CD14-positive monocyte (primary cell): ENCODE measurements at regions not wholly inside any gene's neighbourhood (a gene's known extent, or its start where the extent isn't known, plus 50 kb on each side); places are given as distances from the start of the nearest gene placed in this dataset.
A peak's percentile ranks its signal among the peaks of the same experiment; 100 is the strongest.

Source experiments
- DNase-seq, 3 donors: peaks; one replicate each; pipeline ENCODE4 v3.0.0-alpha.2; 2011 to 2022
- H2AFZ ChIP-seq: 2 replicates; pipeline ENCODE4 v1.6.0; 2012; ENCODE audit warnings: mild to moderate bottlenecking, low read depth, low read length, inconsistent platforms; ENCODE audit not compliant: insufficient read depth, poor library complexity, severe bottlenecking
- H3K27ac ChIP-seq, 2 donors: 1 replicate in 1 of 2; 2 replicates in 1 of 2; pipeline ENCODE4 v1.5.1; 2012 to 2013; ENCODE audit warnings: low read length in 2 of 2, control low read depth in 1 of 2, inconsistent platforms in 1 of 2, low read depth in 1 of 2, mild to moderate bottlenecking in 1 of 2
- H3K27me3 ChIP-seq, 2 donors: one replicate each; pipeline versions ENCODE4 v1.6.0 to v1.6.1; 2011 to 2013; ENCODE audit warnings: low read length in 2 of 2; ENCODE audit not compliant: control insufficient read depth in 2 of 2, insufficient read depth in 2 of 2
- H3K36me3 ChIP-seq, 2 donors: replicated peaks in 1 of 2; 1 replicate in 1 of 2; 2 replicates in 1 of 2; pipeline versions ENCODE4 v1.5.1 to v1.6.1; 2012 to 2013; ENCODE audit warnings: low read length in 2 of 2, control low read depth in 1 of 2, inconsistent platforms in 1 of 2, mild to moderate bottlenecking in 1 of 2; ENCODE audit not compliant: insufficient read depth in 2 of 2, control insufficient read depth in 1 of 2
- H3K4me1 ChIP-seq, 2 donors: 1 replicate in 1 of 2; 2 replicates in 1 of 2; pipeline versions ENCODE4 v1.5.1 to v1.6.1; 2012 to 2013; ENCODE audit warnings: low read length in 2 of 2, control low read depth in 1 of 2, inconsistent platforms in 1 of 2, mild to moderate bottlenecking in 1 of 2, moderate library complexity in 1 of 2; ENCODE audit not compliant: insufficient read depth in 2 of 2, control insufficient read depth in 1 of 2
- H3K4me2 ChIP-seq: replicated peaks from 2 replicates; pipeline ENCODE3; 2012; ENCODE audit warnings: low read length, moderate library complexity, mild to moderate bottlenecking; ENCODE audit not compliant: poor library complexity, severe bottlenecking; ENCODE audit errors: extremely low read depth
- H3K4me3 ChIP-seq, 3 experiments: fragments of 200-600 bp in 1 of 3; sonication (generic) in 1 of 3; replicated peaks in 1 of 3; 1 replicate in 2 of 3; 2 replicates in 1 of 3; pipeline ENCODE4 v1.5.1; 2011 to 2013; ENCODE audit warnings: low read length in 3 of 3, mild to moderate bottlenecking in 3 of 3, control low read depth in 2 of 3, low read depth in 2 of 3, inconsistent platforms in 1 of 3, moderate library complexity in 1 of 3
- H3K79me2 ChIP-seq: 2 replicates; pipeline ENCODE4 v1.6.0; 2012; ENCODE audit warnings: mild to moderate bottlenecking, control low read depth, inconsistent platforms, low read length, moderate library complexity; ENCODE audit not compliant: insufficient read depth
- H3K9ac ChIP-seq: 2 replicates; pipeline ENCODE4 v1.6.0; 2017; ENCODE audit warnings: low read length, mild to moderate bottlenecking; ENCODE audit not compliant: insufficient read depth, poor library complexity, severe bottlenecking
- H3K9me3 ChIP-seq, 2 donors: replicated peaks in 1 of 2; 1 replicate in 1 of 2; 2 replicates in 1 of 2; pipeline versions ENCODE4 v1.5.1 to v1.6.1; 2012 to 2013; ENCODE audit warnings: low read length in 2 of 2, control low read depth in 1 of 2; ENCODE audit not compliant: control insufficient read depth in 1 of 2, insufficient read depth in 1 of 2
- H4K20me1 ChIP-seq: 2 replicates; pipeline ENCODE4 v1.6.0; 2012; ENCODE audit warnings: mild to moderate bottlenecking, low read length, control low read depth, moderate library complexity; ENCODE audit not compliant: insufficient read depth
- H3K27ac Mint-ChIP-seq, 7 donors: one replicate each; pipeline ENCODE4 v1.8.0; 2020; ENCODE audit warnings: mild to moderate bottlenecking in 7 of 7, mixed read lengths in 7 of 7, moderate library complexity in 6 of 7, inconsistent platforms in 2 of 7
- H3K27me3 Mint-ChIP-seq, 3 donors: one replicate each; pipeline ENCODE4 v1.8.0; 2021 to 2022; ENCODE audit warnings: low read depth in 3 of 3, mild to moderate bottlenecking in 3 of 3, mixed read lengths in 3 of 3, moderate library complexity in 3 of 3, inconsistent platforms in 1 of 3
- H3K36me3 Mint-ChIP-seq, 2 donors: one replicate each; pipeline ENCODE4 v1.8.0; 2020; ENCODE audit warnings: mixed read lengths in 2 of 2, inconsistent platforms in 1 of 2, mild to moderate bottlenecking in 1 of 2
- H3K4me1 Mint-ChIP-seq: one replicate; pipeline ENCODE4 v1.8.0; 2020; ENCODE audit warnings: mild to moderate bottlenecking, mixed read lengths
- H3K4me3 Mint-ChIP-seq, 2 donors: one replicate each; pipeline ENCODE4 v1.8.0; 2020; ENCODE audit warnings: mild to moderate bottlenecking in 2 of 2, mixed read lengths in 2 of 2, moderate library complexity in 1 of 2
- H3K9me3 Mint-ChIP-seq, 7 donors: one replicate each; pipeline ENCODE4 v1.8.0; 2020 to 2022; ENCODE audit warnings: mixed read lengths in 7 of 7, mild to moderate bottlenecking in 6 of 7, moderate library complexity in 6 of 7, inconsistent platforms in 2 of 7
- CTCF ChIP-seq: fragments of 200-600 bp; IDR thresholded peaks from one replicate; pipeline ENCODE4 v1.8.0; 2022; ENCODE audit warnings: antibody characterized with exemption, mild to moderate bottlenecking
- WGBS: methylation state at CpG from one replicate; pipeline ENCODE4 v1.1.5; 2013; ENCODE audit warnings: missing lambda C conversion rate; ENCODE audit not compliant: insufficient coverage; 5-methylcytosine and 5-hydroxymethylcytosine counted together
- intact Hi-C, 2 donors: fragments of 100-400 bp; cut with micrococcal nuclease; formaldehyde crosslinking; loops; one replicate each; pipeline versions ENCODE4 v1.15.0 to v1.15.1; 2023

- DNase-seq, result no peak
- no peaks in the 10 kb centered on the region for H3K4me1 ChIP-seq
- Mint-ChIP-seq H3K27me3 (no peaks in the 10 kb centered on the region), H3K27ac (no peak overlapping the region), H3K4me3 (peak overlapping the region in 1 of 2 donors; percentile 71), H3K9me3 (peaks cover 0 to 4% (median 0%) of the 10 kb centered on the region in 7 donors), H3K36me3 (no peaks in the 10 kb centered on the region), H3K4me1 (peaks cover 3% of the 10 kb centered on the region)
- H3K4me3 ChIP-seq, result peak overlapping the region in 1 of 3 experiments; percentile 32
- intact Hi-C loops, result no loop called here
- H3K9ac ChIP-seq, result no peak overlapping the region
- no peaks in the 10 kb centered on the region for H3K27me3 ChIP-seq
- no peaks in the 10 kb centered on the region for H3K36me3 ChIP-seq
- no peak overlapping the region for H3K27ac ChIP-seq
- TF ChIP-seq CTCF, result no peak
- no peaks in the 10 kb centered on the region for H4K20me1 ChIP-seq
- no peaks in the 10 kb centered on the region for H3K9me3 ChIP-seq
- no peaks in the 10 kb centered on the region for H3K79me2 ChIP-seq
- peak overlapping the region; percentile 34 for H3K4me2 ChIP-seq
- H2AFZ ChIP-seq, result no peak overlapping the region
- 100% methylated on average over 1 of the region's 3 CpGs for WGBS
These were observed 175.3 kb downstream of the MBL2 start for GRCh38 chr10:52597189-52597863.

GRCh38 chr10:52598936-52599335 is 173.6 kb downstream of the MBL2 start:
- H3K79me2 ChIP-seq, result no peaks in the 10 kb centered on the region
- no peak overlapping the region for H3K27ac Mint-ChIP-seq
- no peak for TF ChIP-seq CTCF
- no peaks in the 10 kb centered on the region for H3K4me1 ChIP-seq
- H3K4me3 Mint-ChIP-seq, result no peak overlapping the region
- no peaks in the 10 kb centered on the region for H3K36me3 ChIP-seq
- H3K36me3 Mint-ChIP-seq, result no peaks in the 10 kb centered on the region
- peaks cover 3% of the 10 kb centered on the region for H3K4me1 Mint-ChIP-seq
- H3K27me3 ChIP-seq, result no peaks in the 10 kb centered on the region
- H3K27ac ChIP-seq, result no peak overlapping the region
- no CpG with 5 or more reads among the region's 2 CpGs for WGBS
- H3K4me3 ChIP-seq, result no peak overlapping the region
- no peak overlapping the region for H2AFZ ChIP-seq
- DNase-seq, result no peak
- H3K9me3 ChIP-seq, result no peaks in the 10 kb centered on the region
- no peak overlapping the region for H3K4me2 ChIP-seq
- H4K20me1 ChIP-seq, result no peaks in the 10 kb centered on the region
- intact Hi-C loops, result no loop called here
- H3K9ac ChIP-seq, result no peak overlapping the region
- H3K9me3 Mint-ChIP-seq, result peaks cover 0 to 5% (median 2%) of the 10 kb centered on the region in 7 donors
- H3K27me3 Mint-ChIP-seq, result no peaks in the 10 kb centered on the region
